GM18868 (cell line): ENCODE measurements at regions not wholly inside any gene's neighbourhood (a gene's known extent, or its start where the extent isn't known, plus 50 kb on each side); places are given as distances from the start of the nearest gene placed in this dataset.
A peak's percentile ranks its signal among the peaks of the same experiment; 100 is the strongest.

Source experiments
- ATAC-seq: cut with Tn5 transposase; IDR thresholded peaks from one replicate; pipeline ENCODE4 v1.9.1; 2021; ENCODE audit warnings: mild to moderate bottlenecking, moderate library complexity; ENCODE audit not compliant: unreplicated experiment

DNA sequence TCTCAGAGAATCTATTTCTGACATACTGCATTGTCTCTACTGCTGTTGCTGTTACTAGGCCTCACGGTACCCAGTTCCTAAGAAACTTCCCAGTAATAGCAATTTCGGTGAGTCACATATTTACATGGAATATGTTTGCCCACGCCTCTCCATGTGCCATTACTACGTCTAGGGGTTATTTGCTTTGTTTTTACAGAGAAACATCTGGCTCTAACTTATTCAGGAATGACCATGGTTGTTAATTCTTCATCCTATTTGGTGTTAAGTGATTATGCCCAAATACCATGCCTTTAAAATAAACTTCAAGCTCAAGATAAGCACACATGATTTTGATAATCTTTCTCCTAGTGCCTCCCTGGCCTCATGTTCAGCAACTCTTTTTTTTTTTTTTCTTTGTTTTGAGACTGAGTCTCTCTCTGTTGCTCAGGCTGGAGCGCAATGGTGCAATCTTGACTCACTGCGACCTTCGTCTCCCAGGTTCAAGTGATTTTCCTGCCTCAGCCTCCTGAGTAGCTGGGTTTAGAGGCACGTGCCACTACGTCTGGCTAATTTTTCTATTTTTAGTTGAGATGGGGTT is 101.0 kb upstream of the HS3ST1 start:
- ATAC-seq, result no peak

DNA sequence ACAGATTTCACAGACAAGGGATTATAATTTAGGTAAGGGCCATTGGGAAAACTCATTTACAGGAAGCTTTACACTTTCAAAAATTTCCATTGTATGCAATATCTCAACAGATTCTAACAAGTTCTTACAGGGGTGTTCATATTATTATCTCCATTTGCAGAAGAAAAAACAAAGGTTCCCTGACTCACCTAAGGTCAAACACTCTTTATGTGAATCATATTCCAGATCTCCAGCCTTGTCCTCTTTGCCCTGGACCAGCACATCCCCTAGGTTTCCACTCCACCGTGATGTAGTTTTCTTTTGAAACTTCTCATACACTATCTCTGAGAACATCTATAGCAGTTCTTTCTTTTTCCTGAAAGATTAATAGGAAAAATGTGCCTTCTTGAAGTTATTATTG is 96.4 kb upstream of the HS3ST1 start:
- no peak for ATAC-seq

DNA sequence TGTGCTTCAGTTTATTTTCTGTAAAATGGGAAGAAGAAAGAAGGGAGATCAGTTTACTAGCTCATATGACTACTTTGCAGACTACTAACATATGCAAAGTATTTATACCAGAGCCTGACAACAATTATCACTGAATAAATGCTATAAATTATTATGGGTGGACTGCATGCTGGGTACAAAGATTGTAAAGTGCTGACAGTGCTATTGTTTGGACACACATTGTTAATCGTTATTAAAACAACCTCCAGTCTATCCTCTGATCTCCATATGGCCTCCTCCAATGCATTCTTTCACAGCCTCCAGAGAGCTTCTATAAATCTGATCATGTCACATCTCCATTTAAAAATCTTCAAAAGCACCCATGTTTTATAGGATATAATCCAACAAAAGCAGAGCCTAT is 90.1 kb upstream of the HS3ST1 start:
- ATAC-seq, result no peak

DNA sequence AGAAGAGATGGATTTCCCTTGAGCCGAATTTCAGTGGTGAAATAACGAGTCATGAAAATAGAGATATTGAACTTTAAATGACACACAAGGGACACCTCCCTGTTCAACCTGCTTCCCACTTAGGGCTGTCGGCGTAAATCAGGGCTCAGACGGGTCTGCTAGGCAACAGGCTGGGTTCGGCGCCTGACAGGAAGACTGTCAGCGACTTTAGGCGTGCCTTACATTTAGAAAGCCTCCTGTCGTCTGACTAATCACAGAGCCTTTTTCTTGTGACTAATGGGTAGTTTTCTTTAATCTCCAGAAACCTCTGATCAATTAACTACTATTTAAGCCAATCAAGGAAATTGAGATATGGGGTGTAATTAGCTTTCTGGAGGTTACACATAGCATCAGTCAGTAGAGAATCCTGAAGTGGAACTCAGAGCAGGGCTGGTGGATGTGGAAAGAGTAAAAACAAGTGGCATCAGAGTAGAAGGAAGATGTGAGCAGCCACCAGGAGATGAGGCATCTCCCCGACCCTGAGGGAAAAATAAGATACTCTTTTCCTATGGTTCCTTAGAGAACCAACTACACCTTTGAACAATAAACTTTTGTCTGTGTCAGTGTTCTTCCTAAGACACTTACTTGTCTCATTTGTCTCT is 86.2 kb upstream of the HS3ST1 start:
- ATAC-seq, result no peak

DNA sequence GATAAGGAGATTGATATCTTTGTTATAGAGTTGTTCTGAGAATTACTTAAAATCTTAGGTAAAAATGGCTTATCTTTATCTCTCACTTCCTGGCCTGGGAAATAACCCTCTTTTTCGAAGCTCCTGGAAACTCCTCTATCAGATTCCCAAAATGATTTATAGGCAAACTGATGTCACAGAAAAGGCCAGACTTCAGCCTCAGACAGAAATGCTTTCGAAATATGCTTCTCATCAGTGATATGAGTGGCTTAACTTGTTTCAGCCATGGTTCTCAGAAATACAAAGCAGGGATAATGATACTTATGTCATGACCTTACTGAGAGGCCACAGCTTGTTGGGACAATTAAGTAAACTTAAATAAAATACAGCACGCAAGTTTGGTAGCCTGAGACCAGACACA is 85.3 kb upstream of the HS3ST1 start:
- ATAC-seq, result no peak

DNA sequence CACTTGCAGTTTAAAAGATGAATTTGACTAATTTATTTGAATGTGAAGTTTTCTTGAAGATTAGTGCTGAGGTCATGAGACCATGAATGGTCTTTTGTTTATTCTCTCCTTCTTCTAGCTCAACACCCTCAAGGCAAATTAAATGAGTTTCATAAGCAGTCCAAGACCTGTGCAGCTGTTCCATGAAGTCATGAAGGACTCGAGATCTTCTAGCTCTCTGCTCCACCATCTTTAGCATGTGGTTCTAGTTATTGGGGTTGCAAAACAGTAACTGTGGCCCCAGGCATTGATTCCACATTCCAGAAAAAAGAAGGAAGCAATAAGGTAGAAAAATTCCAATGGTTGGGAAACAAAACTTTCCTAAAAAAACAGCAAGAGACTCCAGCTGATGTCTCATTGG is 84.2 kb upstream of the HS3ST1 start:
- ATAC-seq, result no peak

DNA sequence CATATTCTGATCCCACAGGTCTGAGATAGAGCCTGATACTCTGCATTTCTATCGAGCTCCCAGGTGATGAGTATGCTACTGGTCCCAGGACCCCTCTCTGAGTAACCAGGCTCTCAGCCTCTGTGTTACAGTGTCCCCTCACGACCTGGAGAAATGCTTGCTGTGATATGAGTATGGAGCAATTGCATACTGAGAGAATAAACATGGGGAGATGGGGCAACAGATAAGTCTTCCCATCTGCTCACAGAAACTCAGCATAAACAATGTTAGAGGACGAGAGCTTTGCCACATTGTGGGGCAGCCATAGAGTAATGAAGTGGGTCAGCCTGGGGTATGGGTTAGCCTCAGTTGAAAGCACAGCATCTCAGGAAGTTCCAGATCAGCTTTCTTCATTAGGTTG is 82.6 kb upstream of the HS3ST1 start:
- ATAC-seq, result no peak

DNA sequence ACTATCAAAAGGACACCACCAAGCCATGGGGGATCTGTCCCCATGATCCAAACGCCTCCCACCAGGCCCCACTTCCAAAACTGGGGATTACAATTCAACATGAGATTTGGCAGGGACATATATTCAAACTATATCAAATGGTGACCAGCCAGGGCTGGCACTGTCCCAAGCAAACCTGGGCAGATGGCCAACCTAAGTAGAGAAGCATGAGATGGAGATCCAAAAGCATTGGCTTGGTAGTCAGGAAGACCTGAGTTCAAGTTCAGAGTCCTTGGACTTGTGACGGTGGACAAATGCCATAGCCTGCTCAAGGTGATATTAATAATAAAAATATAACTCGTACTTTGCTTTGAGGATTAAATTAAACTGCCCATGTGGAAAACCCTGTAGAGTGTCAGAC is 79.2 kb upstream of the HS3ST1 start:
- ATAC-seq, result no peak

DNA sequence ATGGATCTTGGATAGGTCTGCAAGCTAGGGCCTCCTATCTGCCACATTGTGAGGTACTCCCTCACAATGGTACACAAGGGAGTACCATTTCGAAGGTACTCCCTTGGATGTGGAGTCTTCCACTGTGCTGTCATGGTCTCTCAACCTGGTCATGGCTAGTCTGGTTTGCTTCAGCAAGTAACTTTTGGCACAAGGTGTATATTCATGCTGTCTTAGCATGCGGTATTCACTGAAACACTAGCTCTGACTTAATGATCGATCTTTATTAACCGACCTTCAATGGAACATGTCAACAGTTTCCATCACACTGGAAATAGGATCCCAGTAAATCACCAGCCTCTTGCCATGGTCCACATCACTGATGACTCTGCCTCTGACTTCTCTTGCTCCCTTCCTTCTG is 77.5 kb upstream of the HS3ST1 start:
- no peak for ATAC-seq

DNA sequence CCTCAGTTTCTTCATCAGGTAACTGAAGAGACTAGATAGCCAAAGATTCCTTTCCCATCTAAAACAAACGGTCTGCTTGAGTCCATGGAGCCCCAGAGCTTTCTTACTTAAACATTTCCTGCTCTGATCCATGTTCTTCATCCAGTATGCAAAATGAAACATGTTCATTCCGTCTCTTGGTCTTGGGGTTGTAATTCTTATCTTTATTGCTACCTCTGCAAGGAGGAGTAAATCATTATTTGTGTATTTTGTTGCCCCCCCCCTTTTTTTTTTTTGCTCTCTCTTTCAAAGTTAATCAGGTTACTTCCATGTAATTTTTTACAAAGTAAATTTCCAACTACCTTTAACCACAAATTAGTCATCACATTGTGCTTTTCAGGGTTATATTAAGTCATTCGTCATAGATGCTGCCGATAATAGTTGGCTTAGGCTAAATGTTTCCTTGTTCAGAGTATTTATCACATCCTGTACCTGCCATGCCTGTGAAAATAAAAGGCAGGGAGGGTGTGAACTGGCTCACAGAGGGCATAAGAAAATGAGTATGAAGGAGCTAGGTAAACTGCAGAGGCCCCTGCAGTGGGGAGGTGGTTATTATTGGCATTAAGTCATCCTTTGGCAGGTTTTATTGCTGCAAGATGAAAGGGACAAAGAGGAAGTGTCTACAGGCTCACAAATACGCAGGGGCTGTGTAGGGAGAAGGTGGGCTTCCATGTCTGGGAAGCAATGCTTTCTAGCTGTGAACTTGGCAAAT is 76.7 kb upstream of the HS3ST1 start:
- no peak for ATAC-seq

DNA sequence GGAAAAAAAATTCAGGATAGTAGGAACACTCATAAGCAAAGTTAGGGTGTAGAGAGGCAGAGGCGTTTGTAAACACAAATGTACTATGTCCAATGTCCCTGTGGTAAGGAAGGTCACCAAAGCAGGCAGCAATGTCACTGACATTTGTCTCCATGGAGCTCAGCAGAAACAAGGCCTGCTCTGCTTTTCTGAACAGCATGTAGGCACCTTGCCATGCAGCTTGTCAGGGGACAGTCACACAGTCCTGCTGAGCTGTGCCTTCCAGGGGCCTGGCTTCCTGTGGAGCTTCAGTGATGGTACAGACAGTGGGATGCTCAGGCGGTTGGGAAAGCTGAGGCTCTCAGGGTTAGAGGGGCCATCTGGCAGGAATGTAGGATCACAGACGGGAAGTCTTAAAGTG is 74.5 kb upstream of the HS3ST1 start:
- no peak for ATAC-seq

DNA sequence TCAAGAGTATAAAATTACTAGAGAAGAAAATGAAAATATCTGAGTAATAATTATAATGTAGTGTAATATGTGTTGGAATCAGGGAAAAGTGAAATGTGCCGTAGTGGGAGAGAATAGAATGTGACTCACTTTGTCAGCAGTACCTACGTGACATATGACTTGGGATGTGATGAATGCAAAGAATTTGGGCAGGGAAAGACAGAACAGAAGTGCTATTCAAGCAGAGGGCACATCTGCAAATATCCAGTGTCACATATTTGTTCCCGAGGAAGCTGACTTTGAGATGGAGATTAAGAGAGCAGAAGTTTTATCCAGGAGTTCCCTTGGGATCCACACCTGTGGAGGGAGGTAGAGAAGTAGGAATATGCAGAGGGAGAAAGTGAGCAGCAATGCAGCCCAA is 69.3 kb upstream of the HS3ST1 start:
- ATAC-seq, result no peak

DNA sequence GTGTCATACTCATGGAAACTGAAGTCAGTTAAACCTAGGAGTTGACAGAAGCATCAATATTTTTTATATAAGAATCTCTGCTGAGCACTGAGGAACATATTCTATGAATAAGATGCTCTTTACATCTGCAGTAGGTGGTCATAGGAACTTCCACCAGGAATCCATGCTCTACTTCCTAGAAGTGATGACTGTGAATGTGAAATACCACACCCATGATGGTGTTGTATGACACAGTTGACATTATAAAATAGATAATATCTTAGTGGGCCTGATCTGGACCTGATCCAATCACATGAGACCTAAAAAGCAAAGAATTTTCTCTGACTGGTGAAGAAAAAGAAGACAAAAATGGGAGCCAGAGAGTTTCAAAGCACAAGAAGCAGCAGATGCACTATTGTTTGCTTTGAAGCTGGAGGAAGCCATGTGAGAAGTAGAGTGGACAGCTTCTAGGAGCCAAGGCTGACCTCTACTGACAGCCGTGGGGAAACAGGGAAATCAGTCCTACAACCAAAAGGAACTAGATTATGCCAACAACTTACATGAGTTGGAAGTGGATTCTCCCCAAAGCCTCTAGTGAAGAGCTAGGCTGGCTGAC is 68.6 kb upstream of the HS3ST1 start:
- no peak for ATAC-seq

DNA sequence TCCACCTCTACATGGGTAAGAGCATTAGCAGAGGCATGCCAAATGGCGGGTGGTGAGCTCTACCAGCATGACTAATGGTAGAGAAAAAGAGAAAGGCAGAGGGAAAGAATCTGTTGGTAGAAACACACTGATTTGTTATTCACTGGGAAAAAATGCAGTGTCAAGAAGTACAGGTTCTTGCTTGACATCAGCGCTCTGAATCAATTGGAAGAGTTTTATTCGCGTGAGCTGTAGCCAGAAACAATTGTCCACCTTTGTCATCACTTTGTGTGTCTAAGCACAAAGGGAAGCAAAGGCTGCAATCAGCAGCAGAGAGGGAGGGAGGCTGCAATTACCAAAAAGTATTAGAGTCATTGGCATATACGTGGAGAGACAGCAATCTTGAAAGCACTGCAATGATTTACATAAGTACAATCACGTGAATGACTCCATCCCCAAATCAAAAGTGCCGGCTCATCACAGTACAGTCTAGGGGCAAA is 67.7 kb upstream of the HS3ST1 start:
- ATAC-seq, result no peak

DNA sequence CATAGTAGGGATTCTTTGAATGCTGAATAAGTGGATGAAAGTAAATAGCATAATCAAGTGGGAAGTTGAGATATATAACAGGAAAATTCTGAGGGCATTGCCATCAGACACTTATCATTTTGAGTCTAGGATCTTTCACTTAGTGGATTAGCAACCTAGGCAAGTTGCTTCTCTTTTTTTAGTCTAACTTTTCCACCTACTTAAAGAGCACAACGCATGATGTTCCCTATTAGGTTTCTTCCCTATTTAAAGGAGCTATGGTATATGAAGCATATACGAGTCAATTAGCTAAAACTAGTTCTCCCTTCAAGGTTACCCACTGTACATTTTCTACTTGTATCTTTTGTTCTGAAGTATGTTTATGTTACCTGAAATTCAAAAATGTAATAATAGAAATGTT is 67.1 kb upstream of the HS3ST1 start:
- no peak for ATAC-seq

DNA sequence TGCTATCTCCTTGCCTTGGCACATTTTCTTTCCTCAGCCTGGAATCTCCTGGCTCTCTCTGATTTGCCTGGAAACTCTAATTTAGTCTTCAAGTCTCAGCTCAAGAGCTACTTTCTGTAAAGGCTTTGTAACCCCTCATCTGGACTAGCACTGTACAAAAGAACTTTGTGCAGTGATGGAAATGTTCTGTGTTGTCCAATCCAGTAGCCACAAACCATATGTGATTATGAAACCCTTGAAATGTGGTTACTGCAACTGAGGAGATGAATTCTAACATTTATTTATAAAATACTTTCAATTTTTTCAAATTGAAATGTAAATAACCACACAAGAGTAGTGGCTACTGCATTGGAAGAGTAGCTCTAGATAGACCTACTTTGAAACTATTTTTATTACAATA is 66.6 kb upstream of the HS3ST1 start:
- no peak for ATAC-seq

DNA sequence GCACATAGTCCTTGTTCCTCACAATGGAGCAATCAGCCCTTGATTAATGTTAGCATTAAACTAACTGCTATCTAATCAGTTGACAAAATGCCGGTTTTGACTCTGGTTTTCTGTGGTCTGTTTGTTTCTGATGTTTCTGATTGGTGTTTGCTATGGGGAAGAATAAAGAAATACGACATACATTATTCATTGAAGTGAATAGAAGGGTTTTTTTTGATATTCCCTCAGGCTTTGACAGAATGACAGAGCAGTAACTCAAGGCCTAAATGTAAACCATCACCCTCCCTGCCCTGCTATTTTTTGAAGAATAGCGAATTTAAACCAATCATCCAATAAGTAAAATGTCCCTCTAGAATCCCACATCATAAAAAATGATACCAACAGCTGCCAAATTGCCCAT is 65.5 kb upstream of the HS3ST1 start:
- no peak for ATAC-seq

DNA sequence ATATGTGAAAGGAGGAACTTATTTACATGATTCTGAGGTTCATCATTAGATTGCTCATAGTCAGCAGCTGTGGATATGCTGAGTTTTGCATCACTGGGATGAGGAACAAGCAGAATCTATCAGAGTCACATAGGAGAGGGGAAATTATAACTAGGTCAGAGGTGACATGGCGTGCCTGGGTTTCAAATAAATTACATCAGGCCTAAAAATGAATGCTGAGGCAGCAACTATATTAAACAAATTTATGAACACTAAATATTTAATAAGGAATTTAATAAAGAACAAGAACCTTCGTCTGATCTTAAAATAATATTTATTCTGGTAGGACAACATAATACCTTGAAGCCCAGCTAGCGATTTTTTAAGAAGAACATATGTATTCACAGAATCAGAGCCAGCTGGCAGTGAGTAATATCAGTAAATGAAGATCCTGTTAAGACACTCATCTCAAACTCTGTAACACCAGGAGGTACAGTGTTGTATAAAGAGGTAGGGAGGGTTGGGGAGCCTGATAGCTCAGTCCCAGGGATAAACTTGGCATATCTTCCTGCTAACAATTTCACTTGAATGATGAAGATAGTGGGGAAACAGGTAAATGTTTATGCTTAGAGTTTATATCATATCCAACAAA is 60.9 kb upstream of the HS3ST1 start:
- peak; percentile 59 for ATAC-seq

DNA sequence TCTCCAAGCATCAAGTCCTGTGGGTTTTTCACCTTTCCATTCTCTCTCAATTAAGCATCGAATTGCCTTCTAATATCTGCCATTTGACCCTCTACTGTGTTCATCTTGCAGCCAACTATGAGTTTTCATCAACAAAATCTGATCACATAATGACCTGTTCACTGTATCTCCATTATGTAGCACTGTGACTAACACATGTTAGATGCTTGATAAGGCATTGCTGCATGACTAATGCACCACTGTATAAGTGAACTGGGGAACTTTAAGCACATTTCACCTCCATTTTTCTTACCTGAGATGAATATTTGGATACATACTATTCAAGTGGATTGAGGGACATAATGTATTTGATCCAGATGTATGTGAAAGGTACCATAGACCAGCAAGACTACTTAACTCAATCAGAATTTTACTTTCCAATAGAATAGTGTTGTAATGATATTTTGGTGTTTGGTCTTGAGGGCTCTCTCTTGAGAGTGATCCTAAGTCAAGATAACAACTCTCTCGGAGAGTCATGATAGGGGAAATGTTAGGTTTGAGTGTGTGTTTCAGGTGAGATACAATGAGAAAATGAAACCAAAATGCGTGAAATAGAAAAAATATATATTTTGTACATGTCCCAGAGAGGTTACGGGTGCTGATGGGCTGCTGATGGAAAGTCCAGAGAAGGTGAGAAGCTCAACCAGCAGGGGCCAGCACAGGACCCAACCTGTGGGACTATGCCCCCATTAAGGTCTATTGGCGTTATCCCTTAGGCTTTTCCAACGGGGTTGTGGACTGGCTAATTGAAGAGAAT is 60.2 kb upstream of the HS3ST1 start:
- no peak for ATAC-seq

DNA sequence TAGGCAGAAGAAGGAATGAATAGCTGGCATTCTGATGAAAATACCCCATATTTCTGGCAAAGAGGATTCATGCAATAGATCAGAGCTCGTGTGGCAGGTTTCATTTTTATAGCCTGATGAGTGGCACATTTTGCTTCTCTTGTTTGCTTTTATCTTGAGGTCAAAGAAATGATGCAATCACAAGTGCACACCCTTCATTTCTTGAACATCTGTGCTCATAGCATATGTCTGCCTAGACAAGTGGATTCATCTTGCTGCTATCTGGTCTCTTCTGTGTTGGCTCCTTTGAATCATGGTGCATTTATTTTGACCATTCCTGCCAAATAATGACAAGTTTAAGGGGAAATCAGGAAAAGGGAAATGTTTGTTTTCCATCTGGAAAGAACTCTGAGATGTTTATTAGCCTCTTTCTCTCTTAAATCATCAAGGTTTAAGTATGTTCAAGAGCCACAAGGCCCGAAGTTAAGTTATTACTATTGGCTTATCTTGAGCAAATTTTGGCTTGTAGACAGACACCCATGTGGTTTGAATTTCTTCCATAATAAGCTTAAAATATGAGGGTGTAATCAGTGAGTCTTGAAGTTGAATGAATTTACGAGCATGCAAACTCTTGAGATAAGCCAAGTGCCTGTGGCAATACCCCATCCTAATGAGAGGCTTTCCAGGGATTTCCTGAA is 59.3 kb upstream of the HS3ST1 start:
- ATAC-seq, result no peak
